Trophoblast cell (in vitro differentiated cells and primary cell): ENCODE measurements at regions not wholly inside any gene's neighbourhood (a gene's known extent, or its start where the extent isn't known, plus 50 kb on each side); places are given as distances from the start of the nearest gene placed in this dataset.

Experiments used
- DNase-seq, 2 donors: peaks; one replicate each; pipeline ENCODE4 v3.0.0-alpha.2; 2016
- H2AFZ ChIP-seq: 2 replicates; pipeline ENCODE4 v1.6.1; 2013; ENCODE audit warnings: low read length, moderate library complexity, mild to moderate bottlenecking; ENCODE audit not compliant: insufficient read depth, poor library complexity
- H2AK5ac ChIP-seq: 2 replicates; pipeline ENCODE4 v1.6.1; 2013; ENCODE audit warnings: mild to moderate bottlenecking, low read length
- H2BK120ac ChIP-seq: 2 replicates; pipeline ENCODE4 v1.6.1; 2013; ENCODE audit warnings: low read length, mild to moderate bottlenecking, moderate library complexity; ENCODE audit not compliant: insufficient read depth, poor library complexity
- H2BK12ac ChIP-seq: 2 replicates; pipeline ENCODE4 v1.6.1; 2013; ENCODE audit warnings: mild to moderate bottlenecking, low read length, moderate library complexity
- H2BK5ac ChIP-seq: 2 replicates; pipeline ENCODE4 v1.6.1; 2013; ENCODE audit warnings: low read length, low read depth, moderate library complexity, mild to moderate bottlenecking; ENCODE audit not compliant: poor library complexity
- H3K14ac ChIP-seq: 2 replicates; pipeline ENCODE4 v1.6.1; 2013; ENCODE audit warnings: mild to moderate bottlenecking, low read length
- H3K18ac ChIP-seq: 2 replicates; pipeline ENCODE4 v1.6.1; 2013; ENCODE audit warnings: mild to moderate bottlenecking, low read length
- H3K23ac ChIP-seq: 2 replicates; pipeline ENCODE4 v1.6.1; 2013; ENCODE audit warnings: low read length
- H3K27ac ChIP-seq: 2 replicates; pipeline ENCODE4 v1.5.1; 2013; ENCODE audit warnings: low read depth, mild to moderate bottlenecking, inconsistent platforms, low read length, moderate library complexity
- H3K27me3 ChIP-seq: 2 replicates; pipeline ENCODE4 v1.6.1; 2013; ENCODE audit warnings: inconsistent platforms, mild to moderate bottlenecking, low read length, moderate library complexity; ENCODE audit not compliant: insufficient read depth
- H3K36me3 ChIP-seq, 2 experiments: 1 replicate in 1 of 2; 2 replicates in 1 of 2; pipeline ENCODE4 v1.6.1; 2013; ENCODE audit warnings: low read length in 2 of 2, mild to moderate bottlenecking in 2 of 2, moderate library complexity in 1 of 2; ENCODE audit not compliant: insufficient read depth in 2 of 2, control insufficient read depth in 1 of 2
- H3K4ac ChIP-seq: 2 replicates; pipeline ENCODE4 v1.6.1; 2013; ENCODE audit warnings: low read depth, mild to moderate bottlenecking, low read length, moderate library complexity
- H3K4me1 ChIP-seq, 2 experiments: 1 replicate in 1 of 2; 2 replicates in 1 of 2; pipeline ENCODE4 v1.6.1; 2013; ENCODE audit warnings: low read length in 2 of 2, mild to moderate bottlenecking in 2 of 2, moderate library complexity in 1 of 2; ENCODE audit not compliant: insufficient read depth in 2 of 2, control insufficient read depth in 1 of 2
- H3K4me2 ChIP-seq: 2 replicates; pipeline ENCODE4 v1.6.1; 2013; ENCODE audit warnings: inconsistent platforms, mild to moderate bottlenecking, low read length, moderate library complexity
- H3K4me3 ChIP-seq: 2 replicates; pipeline ENCODE4 v1.5.1; 2013; ENCODE audit warnings: mild to moderate bottlenecking, low read depth, low read length, inconsistent platforms
- H3K79me1 ChIP-seq: one replicate; pipeline ENCODE4 v1.6.1; 2013; ENCODE audit warnings: low read length
- H3K79me2 ChIP-seq: 2 replicates; pipeline ENCODE4 v1.6.1; 2013; ENCODE audit warnings: low read length, mild to moderate bottlenecking; ENCODE audit not compliant: control insufficient read depth, insufficient read depth, poor library complexity
- H3K9ac ChIP-seq: 2 replicates; pipeline ENCODE4 v1.6.1; 2013; ENCODE audit warnings: mild to moderate bottlenecking, low read length
- H3K9me3 ChIP-seq: 2 replicates; pipeline ENCODE4 v1.6.1; 2013; ENCODE audit warnings: low read depth, mild to moderate bottlenecking, control low read depth, inconsistent platforms, low read length; ENCODE audit not compliant: insufficient read depth
- H4K12ac ChIP-seq: 2 replicates; pipeline ENCODE4 v1.6.1; 2013; ENCODE audit warnings: low read depth, mild to moderate bottlenecking, low read length, moderate library complexity
- H4K8ac ChIP-seq: 2 replicates; pipeline ENCODE4 v1.6.1; 2013; ENCODE audit warnings: low read depth, mild to moderate bottlenecking, low read length, moderate library complexity
- H4K91ac ChIP-seq: one replicate; pipeline ENCODE4 v1.6.1; 2013; ENCODE audit warnings: low read depth, mild to moderate bottlenecking, low read length, moderate library complexity
- WGBS: extraction: QIAGEN DNeasy Blood & Tissue Kit; methylation state at CpG from one replicate; pipeline ENCODE4 v1.1.7; 2013; ENCODE audit warnings: missing lambda C conversion rate; ENCODE audit not compliant: insufficient read length, insufficient coverage; ENCODE audit errors: extremely low coverage; 5-methylcytosine and 5-hydroxymethylcytosine counted together

GRCh38 chr6:118761645-118762044, 110.3 kb upstream of the CEP85L start:
- no peaks in the 10 kb centered on the region for H3K4me1 ChIP-seq
- H3K9me3 ChIP-seq, result no peaks in the 10 kb centered on the region
- H4K12ac ChIP-seq, result no peak overlapping the region
- H3K18ac ChIP-seq, result no peak overlapping the region
- no peak overlapping the region for H2BK120ac ChIP-seq
- no peak overlapping the region for H2AFZ ChIP-seq
- no peak overlapping the region for H4K91ac ChIP-seq
- H3K4me3 ChIP-seq, result no peak overlapping the region
- no peak overlapping the region for H3K4me2 ChIP-seq
- H3K14ac ChIP-seq, result no peak overlapping the region
- H3K79me2 ChIP-seq, result no peaks in the 10 kb centered on the region
- no peak overlapping the region for H3K23ac ChIP-seq
- no peak overlapping the region for H2AK5ac ChIP-seq
- H3K4ac ChIP-seq, result no peak overlapping the region
- no peak overlapping the region for H3K27ac ChIP-seq
- H2BK5ac ChIP-seq, result no peak overlapping the region
- no peaks in the 10 kb centered on the region for H3K79me1 ChIP-seq
- DNase-seq, result no peak
- no peak overlapping the region for H3K9ac ChIP-seq
- no CpG with 5 or more reads among the region's 1 CpG for WGBS
- no peak overlapping the region for H4K8ac ChIP-seq
- no peak overlapping the region for H2BK12ac ChIP-seq
- H3K27me3 ChIP-seq, result no peaks in the 10 kb centered on the region
- no peaks in the 10 kb centered on the region for H3K36me3 ChIP-seq

- Histone ChIP-seq H2BK5ac (no peak overlapping the region), H3K4me1 (no peaks in the 10 kb centered on the region), H2BK120ac (no peak overlapping the region), H4K91ac (no peak overlapping the region), H2AK5ac (no peak overlapping the region), H3K23ac (no peak overlapping the region), H3K36me3 (no peaks in the 10 kb centered on the region), H3K4me3 (no peak overlapping the region), H3K9me3 (peaks cover 2% of the 10 kb centered on the region), H3K4me2 (no peak overlapping the region), H4K8ac (no peak overlapping the region), H3K4ac (no peak overlapping the region), H3K79me2 (no peaks in the 10 kb centered on the region), H3K18ac (no peak overlapping the region), H3K14ac (no peak overlapping the region), H3K27ac (no peak overlapping the region), H3K79me1 (no peaks in the 10 kb centered on the region), H4K12ac (no peak overlapping the region), H2BK12ac (no peak overlapping the region), H3K27me3 (no peaks in the 10 kb centered on the region), H2AFZ (no peak overlapping the region), H3K9ac (no peak overlapping the region)
- no peak for DNase-seq
Measured at GRCh38 chr6:118758946-118759345, 107.6 kb upstream of the CEP85L start.

GRCh38 chr6:118755941-118756646, 104.7 kb upstream of the CEP85L start:
- H3K27ac ChIP-seq, result no peak overlapping the region
- H3K27me3 ChIP-seq, result no peaks in the 10 kb centered on the region
- no peaks in the 10 kb centered on the region for H3K79me2 ChIP-seq
- H4K91ac ChIP-seq, result no peak overlapping the region
- no peaks in the 10 kb centered on the region for H3K4me1 ChIP-seq
- DNase-seq, result no peak
- no peak overlapping the region for H3K23ac ChIP-seq
- no peak overlapping the region for H2AK5ac ChIP-seq
- no peak overlapping the region for H3K18ac ChIP-seq
- H2BK120ac ChIP-seq, result no peak overlapping the region
- no peaks in the 10 kb centered on the region for H3K36me3 ChIP-seq
- no peak overlapping the region for H3K14ac ChIP-seq
- no peak overlapping the region for H3K4ac ChIP-seq
- H4K12ac ChIP-seq, result no peak overlapping the region
- H3K79me1 ChIP-seq, result no peaks in the 10 kb centered on the region
- no peak overlapping the region for H4K8ac ChIP-seq
- H3K4me3 ChIP-seq, result no peak overlapping the region
- H3K4me2 ChIP-seq, result no peak overlapping the region
- no peak overlapping the region for H2AFZ ChIP-seq
- H3K9ac ChIP-seq, result no peak overlapping the region
- H3K9me3 ChIP-seq, result peaks cover 2% of the 10 kb centered on the region
- H2BK12ac ChIP-seq, result no peak overlapping the region
- no peak overlapping the region for H2BK5ac ChIP-seq
- WGBS, result no CpG with 5 or more reads among the region's 6 CpGs

- H3K9ac ChIP-seq, result no peak overlapping the region
- H3K14ac ChIP-seq, result no peak overlapping the region
- H2BK120ac ChIP-seq, result no peak overlapping the region
- no peak overlapping the region for H3K4me2 ChIP-seq
- no peak overlapping the region for H2AK5ac ChIP-seq
- no peak for DNase-seq
- no peak overlapping the region for H2AFZ ChIP-seq
- H3K23ac ChIP-seq, result no peak overlapping the region
- no peaks in the 10 kb centered on the region for H3K27me3 ChIP-seq
- H4K91ac ChIP-seq, result no peak overlapping the region
- H3K79me1 ChIP-seq, result no peaks in the 10 kb centered on the region
- WGBS, result no CpG with 5 or more reads among the region's 3 CpGs
- H2BK5ac ChIP-seq, result no peak overlapping the region
- no peaks in the 10 kb centered on the region for H3K36me3 ChIP-seq
- H4K8ac ChIP-seq, result no peak overlapping the region
- H3K4ac ChIP-seq, result no peak overlapping the region
- no peak overlapping the region for H3K4me3 ChIP-seq
- no peak overlapping the region for H4K12ac ChIP-seq
- no peaks in the 10 kb centered on the region for H3K4me1 ChIP-seq
- H3K27ac ChIP-seq, result no peak overlapping the region
- H2BK12ac ChIP-seq, result no peak overlapping the region
- H3K18ac ChIP-seq, result no peak overlapping the region
- H3K9me3 ChIP-seq, result peaks cover 2% of the 10 kb centered on the region
- H3K79me2 ChIP-seq, result no peaks in the 10 kb centered on the region
Measured at GRCh38 chr6:118752803-118753202, 101.4 kb upstream of the CEP85L start.
